Right lung (tissue), 2 donors: ENCODE measurements at regions not wholly inside any gene's neighbourhood (a gene's known extent, or its start where the extent isn't known, plus 50 kb on each side); places are given as distances from the start of the nearest gene placed in this dataset.

ENCODE experiments used
- DNase-seq, 2 donors: peaks; one replicate each; pipeline ENCODE4 v3.0.0-alpha.2; 2013

DNA sequence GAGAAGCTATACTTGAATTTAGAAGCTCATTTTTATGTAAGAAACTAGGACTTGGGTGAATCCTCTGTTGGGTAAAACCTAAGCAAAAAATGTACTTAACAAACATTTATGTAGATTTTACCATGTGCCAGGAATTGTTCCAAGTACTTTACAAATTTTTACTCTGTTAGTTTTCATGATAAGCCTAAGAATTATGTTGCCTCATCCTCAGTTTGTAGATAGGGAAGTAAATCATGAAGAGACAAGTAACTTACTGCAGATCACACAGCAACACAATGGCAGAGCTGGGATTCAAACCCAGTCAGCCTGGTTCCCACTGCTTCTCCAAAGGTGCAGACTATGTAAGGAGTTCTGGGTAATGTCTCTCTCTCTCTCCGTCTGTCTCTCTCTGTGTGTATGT lies 169.9 kb downstream of the DIPK2A start:
- no peak for DNase-seq

DNA sequence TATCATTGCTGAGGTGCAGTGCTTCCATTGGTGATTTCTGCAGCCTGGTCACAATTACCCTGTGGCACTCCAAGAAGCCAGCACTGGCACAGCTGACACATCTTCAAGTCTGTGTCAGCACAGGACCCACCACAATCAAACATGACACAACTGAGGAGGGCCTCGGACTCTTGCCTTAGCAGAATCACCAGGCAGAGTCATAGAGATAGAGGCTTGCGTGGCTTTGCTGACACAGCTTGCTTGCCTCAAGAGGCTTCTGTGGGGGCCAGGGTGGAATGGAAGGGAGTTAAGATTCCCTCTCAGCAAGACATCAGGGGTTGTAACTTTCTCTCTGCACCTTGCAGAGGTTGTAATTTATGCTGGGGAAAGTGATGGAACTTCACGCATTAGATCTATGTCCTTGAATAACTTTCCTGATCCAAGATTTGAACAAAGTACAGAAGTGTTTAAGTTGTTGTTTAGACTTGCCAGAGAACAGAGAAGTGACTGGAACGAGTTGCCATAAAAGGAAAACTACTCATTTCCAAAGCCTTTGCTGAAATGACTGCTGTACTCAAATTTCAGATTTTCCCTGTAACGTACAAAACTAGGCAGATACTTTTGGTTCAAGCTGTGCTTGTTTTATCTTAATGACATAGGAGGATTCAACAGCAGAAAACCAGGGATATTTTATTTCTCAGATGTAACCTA lies 170.7 kb downstream of the DIPK2A start:
- peak in 1 of 2 donors; percentile 12 for DNase-seq

DNA sequence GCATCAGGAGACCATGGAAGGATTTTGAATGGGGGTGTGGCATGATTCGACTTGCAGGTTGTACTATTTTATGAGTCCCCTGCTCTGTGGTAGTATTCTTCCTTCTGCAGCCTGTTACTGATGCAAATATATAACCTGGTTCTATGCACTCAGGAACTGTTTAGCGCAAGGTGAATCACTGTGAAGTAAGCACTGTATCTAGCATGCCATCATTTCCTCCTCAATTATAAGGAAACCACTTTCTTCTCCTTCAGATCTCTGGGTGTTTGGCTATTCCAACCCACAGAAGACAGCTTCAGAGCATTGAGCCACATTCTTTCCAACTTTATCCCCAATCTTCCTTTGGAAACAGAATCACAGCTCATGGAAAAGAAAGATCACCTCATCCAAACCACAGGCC lies 176.7 kb downstream of the DIPK2A start:
- no peak for DNase-seq

DNA sequence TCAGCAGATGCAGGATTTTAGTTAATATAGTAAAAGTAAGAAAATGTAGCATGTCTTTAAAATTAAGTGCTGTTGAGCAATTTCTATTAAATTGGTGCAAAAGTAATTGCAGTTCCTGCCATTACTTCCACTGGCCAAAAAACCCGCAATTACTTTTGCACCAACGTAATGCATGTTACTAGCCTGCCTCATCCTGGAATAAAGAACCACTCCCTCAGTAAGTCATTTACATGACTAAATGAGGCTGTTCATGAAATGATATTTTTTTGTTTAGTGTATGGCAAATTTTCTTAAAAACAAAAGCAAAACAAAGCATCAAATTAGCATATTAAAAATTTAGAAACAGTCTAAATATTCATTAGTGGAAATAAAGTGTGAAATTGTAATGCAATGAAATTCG lies 180.4 kb downstream of the DIPK2A start:
- no peak for DNase-seq

DNA sequence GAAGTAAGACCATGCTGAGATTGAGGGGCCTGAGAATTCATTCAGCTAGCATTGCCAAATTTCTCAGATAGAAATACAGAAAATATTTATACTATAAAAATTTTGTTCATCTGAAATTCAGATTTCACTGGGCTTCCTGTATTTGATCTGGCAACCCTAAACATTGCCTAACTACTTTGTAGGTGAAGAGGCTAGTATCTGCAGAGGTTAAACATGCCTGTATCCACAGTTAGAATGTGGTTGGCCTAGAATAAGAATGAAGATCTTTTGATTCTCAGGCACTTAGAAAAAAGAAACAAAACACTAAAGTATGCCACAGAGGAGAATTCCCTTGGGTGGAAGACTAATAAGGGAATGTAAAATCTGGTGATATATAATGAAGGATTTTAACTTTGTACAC lies 189.0 kb downstream of the DIPK2A start:
- DNase-seq, result no peak

DNA sequence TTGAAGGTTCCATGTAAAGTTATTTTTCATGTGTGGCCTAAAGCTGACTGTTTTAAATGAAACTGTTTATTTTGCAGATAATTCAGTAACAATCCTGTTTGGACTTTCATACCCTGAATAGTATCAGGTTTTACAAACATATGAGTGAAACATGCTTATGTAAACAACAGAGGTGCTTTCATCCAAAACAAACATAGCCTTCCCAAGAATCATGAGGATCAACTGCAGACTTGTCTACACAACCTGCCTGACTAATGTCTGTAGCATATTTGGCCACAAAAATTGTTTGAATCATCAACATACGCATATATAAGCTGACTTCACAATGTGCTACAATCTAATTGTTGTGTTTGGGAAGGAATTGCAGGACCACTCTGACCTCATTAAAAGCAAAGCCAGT lies 190.4 kb downstream of the DIPK2A start:
- DNase-seq, result no peak

DNA sequence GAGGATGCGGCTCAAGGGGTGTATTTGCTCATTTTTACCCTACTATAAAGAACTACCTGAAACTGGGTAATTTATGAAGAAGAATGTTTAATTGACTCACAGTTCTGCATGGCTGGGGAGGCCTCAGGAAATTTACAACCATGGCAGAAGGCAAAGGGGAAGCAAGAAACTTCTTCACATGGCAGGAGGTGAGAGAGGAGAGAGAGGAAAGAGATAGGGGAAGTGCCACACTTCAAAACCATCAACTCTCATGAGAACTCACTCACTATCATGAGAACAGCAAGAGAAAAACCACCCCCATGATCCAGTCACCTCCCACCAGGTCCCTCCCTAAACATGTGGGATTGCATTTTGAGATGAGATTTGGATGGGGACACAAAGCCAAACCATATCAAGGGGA lies 192.7 kb downstream of the DIPK2A start:
- DNase-seq, result no peak

DNA sequence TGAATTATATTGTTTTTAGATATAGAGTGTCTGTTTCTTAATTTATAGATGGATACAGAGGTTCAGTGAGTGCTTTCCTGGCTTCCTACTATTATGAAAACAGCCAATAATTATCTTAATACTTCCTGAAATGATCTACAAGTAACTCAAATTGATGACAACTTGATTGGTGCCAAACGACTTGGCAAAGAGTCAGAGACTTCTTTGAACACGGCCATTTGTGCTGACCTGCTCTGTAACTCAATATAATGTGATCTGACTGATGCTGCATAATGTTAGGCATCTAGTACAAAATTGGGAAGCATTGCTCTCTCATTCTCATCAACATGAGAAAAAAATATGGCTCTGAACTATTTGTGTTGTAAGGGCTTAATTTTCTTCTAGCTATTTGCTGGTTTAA lies 193.9 kb downstream of the DIPK2A start:
- no peak for DNase-seq

DNA sequence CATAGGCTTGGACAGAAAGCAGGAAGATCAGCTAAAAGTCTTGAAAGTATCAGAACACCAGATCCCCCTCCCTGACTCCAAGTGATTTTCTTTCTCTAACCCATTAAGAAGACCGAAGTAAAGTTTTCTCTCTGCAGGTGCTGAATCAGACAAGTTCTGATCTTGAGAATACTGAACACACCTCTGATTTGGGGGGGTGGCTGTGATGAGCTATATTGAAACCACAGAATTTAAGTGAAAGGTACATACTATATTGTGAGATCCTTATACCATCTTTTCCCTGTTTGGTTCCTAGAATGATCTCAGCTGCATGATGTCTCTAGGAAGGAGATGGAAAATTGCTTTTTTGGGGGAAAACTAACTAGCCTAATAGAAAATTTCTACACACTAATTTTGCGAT lies 196.0 kb downstream of the DIPK2A start:
- no peak for DNase-seq

DNA sequence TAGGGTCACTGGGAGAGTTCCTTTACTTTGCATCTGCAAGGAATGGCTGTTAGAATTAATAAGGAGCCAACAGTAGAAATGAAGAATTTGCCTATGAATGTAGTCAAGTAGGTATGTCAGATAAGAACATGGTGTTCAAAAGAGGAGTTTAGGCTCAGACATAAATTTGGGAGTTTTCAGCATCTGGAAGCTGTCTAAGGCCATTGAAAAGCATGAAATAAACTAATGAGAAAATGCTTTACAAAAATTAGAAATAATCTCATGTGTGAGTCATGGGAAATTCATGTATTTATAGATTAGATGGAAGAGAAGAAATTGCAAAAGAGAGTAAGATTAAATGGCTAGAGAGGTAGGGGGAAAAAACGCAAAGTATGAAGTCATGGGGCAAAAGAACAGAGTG lies 201.9 kb downstream of the DIPK2A start:
- DNase-seq, result no peak

DNA sequence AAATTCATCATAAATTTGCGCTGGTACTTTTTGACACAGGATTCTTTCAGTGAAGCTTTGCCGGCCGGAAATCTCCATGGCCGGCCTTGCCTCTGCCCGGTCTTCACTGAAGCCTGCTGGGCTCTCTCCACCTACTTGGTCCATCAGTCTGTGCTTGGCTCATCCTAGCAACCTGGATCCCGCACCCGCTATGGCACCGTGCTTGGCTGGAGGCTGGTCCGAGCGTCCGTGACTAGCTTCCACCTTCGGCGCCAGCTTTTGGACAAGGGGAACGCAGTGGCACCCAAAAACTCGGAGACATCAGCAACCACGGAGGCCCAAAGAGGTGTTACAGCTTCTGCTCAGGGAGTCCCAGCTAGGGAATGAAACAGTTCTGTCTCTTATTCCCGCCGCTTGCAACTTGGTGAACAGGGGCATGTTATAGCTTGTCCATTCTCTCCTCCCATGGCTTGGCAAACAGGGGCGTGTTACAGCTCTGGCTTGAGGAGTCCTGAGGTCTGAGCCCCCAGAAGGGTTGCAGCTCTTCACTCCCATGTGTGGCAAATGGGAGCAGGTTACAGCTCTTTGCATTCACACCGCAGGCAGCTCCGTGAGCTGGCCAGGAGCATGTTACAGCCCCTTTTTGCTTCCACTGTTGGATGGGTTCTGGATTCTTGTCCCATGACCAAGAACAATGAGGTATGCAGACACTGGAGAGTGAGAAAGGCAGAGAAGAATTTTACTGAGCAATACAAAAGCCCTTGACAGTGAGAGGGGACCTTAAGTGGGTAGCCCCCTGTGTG lies 204.2 kb downstream of the DIPK2A start:
- no peak for DNase-seq

DNA sequence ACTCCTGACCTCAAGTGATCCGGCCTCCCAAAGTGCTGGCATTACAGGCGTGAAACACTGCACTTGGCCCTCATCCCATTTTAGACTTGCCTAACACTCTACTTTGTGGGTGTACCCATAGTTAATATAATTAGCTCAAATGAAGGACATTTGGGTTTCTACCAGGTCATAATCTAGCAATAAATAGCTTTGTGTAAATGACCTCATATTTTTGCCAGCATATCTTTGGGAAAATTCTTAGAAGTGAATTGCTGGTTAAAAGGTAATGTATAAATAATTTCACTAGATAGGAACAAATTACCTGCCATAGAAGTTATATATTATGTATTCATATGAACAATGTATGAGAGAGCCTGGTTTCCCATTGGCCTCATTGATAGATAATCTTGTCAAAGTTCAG lies 206.0 kb downstream of the DIPK2A start:
- DNase-seq, result no peak

DNA sequence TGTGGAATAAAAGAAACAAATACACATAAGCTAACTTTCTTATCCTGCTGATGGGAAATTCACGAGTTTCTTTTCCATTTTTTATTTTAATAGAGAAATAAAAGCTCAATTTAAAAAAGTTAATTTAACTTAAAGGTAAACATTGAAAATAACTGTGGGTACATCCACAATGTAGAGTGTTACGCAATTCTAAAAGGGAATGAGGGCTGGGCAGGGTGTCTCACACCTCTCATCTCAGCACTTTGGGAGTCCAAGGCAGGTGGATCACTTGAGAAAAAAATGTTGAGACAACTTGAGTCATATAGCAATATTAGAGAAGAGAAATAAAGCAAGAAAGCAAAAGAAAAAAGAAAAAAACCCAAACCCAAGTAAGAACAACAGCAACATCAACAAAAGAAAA lies 207.0 kb downstream of the DIPK2A start:
- DNase-seq, result no peak

DNA sequence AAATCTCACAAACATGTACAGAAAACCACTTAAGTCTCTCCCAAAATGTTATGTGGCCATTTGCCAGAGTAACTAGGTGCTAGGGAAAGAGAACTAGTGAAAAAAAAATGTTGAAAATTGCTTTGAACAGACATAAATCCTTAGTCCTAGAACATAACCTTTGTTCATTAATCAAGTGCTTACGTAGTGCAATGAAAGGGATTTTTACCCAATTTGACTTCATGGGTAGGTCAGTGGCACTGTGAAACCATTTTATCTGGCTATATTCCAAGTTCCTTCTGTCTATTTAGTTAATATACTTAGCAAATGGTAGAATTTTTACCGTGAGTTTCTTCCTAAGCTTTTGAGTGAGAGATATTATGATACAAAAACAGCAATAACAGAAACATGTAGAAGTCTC lies 209.4 kb downstream of the DIPK2A start:
- DNase-seq, result no peak

DNA sequence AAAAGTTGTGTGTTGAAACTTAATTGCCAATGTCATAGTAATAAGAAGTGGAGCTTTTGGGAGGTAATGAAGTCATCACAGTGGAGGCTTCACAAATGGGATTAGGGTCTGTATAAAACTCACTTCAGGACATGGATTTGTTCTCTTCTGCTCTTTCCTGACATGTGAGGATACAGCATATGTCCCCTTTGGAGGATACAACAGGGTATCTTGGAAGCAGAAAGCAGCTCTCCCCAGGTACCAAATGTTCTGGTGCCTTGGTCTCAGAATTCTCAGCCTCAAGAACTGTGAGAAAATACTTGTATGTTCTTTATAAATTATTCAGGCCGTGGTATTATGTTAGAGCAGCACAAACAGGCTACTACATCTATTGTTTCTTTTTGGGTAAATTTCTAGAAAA lies 210.9 kb downstream of the DIPK2A start:
- DNase-seq, result no peak

DNA sequence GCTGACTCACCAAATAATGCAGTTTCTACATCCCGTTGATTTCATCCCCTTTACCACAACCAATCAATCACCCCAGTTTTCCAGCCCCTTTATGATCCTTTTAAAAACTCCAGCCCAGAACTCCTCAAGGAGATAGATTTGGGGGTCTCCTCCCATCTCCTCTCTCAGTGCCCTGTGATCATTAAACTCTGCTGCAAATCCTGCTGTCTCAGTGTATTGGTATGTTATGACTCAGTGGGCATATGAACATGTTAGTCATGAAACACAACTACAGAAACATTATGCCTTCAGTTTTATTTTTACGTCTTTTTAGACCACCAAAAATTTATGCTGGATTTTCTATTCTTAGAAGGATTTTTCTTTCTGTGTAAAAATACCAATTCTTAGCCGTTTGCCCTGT lies 213.7 kb downstream of the DIPK2A start:
- no peak for DNase-seq

DNA sequence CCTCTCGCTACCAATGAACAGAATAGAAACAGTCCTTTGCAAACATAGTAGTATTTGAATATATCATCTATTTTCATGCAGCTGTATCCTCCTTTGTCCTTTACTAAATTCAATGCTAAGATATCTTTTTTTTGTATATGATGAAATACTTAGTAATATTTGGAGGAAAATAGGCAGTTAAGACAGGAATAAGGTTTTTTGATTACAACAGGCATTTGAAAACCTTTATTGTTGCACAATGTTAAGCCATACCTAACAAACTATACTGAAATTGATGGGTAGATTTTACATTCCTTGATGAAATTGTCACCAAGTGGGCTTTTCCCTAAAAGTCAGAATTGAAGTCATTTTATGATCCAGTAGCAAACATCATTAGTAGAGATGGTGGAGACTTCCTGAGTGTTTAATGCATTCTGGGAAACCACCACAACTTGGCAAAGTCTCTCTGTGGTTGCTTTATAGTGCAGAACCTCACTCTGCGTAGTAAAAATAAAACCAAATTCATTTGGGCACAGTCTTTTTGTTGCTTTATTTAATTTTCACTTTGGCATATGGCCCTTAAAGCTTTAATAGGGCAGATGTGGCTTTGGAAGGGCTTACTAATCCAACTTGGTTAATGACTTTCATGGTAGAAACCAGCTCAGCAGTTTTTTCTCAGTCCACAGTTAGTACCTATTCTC lies 216.0 kb downstream of the DIPK2A start:
- DNase-seq, result no peak

DNA sequence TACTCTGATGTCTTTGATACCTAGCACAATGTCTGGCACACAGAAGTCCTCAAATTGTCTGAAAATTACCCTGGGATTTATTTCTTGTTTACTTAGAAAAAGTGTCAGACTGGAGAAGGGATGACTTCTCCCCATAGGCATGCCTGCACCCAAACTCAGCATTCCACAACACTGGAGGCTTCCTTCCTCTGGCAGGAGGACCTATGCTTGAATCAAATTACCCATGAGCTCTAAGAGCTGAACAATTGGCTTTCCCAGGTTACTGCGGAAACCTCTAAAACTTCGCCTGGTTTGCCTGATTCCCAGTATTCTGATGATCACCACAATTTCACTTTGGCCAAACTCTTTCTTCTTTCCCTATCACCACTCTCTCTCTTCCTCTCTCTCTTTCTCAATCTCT lies 217.4 kb downstream of the DIPK2A start:
- no peak for DNase-seq

DNA sequence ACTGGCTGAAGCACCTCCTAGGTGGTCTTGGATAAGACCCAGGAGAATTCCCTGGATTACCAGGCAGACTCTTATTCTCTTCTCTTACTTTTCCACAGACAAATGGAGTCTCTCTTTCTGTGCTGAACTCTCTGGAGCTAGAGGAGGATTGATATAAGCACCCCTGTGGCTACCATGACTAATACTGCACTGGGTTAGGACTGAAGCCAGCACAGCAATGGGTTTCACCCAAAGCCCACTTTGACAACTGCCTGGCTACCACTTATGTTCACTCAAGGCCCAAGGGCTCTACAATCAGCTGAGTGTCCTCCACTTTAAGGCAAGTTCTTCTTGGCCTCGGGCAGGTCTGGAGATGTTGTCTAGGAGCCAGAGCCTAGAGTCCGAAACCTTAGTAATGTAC lies 225.5 kb downstream of the DIPK2A start:
- no peak for DNase-seq

DNA sequence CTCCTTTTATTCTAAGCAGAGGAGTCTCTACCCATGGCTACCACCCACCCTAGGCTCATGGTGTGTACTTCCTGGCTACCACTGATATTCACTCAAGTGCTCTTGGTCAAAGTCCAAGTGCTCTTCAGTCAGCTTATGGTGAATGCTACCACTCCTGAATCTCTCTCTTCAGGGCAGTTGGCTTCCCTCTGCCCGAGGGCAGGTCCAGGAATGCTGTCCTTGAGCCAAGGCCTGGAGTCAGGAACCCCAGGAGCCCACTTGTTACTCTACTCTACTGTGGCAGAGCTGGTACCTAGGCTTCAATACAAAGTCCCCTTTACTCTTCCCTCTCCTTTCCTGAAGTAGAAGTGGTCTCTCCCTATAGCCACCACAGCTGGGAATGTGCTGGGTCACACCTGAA lies 226.0 kb downstream of the DIPK2A start:
- DNase-seq, result no peak

DNA sequence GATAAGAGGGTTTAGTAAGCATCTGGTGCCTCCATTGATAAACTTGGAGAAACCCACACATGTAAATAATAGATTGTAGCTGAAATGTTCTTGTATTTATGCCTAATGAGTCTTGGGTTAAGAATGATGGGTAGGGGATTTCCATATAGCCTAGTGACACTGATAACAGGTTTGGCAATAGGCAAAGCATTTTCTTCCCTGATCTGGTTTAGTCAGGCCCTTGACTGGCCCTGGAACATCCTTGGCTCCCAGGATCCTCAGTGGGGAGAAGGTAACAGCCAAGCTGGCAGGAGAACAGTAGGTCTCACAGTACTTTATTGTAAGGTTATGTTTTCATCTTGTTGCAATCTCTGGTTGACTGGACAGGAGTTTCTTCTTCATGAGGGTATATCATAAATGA lies 228.4 kb downstream of the DIPK2A start:
- no peak for DNase-seq

DNA sequence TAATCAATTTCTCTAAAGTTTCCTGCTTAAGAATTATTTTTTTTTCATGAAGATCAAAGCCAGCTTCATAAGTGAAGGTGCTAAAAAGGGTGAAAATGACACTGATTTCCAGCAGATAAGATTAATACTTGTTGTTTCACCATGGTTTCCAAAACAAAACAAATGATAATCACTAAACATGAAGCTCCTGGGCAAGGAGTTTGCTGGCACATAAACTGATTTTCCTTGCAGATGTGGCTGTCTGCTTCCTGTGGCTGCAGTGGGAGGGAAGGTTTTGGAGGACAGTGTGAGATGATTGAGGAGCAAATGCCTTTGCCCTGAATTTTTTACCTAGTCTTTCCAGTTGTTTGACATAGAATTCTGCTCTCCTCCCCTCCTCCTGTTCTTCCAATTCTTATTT lies 228.8 kb downstream of the DIPK2A start:
- no peak for DNase-seq

DNA sequence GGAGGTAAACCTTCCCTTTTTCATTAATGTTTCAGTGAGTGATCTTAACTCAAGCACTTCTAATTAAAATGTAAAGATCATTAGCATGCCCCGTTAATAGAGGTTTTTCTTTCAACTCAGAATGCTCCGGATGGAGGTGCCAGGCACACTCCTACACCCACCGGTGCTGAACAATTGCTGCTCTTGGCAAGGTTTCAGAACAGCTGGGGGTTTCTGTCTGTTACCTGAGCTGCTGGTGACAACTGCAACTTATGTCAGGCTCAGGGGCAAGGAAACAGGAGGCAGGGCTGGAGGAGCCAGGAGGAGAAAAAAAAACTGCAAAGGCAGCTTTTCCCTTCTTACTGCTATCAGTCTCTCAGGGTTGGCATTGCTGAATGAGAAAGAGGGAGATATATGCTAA lies 250.1 kb downstream of the DIPK2A start:
- DNase-seq, result no peak
